ENCODE measurements at regions not wholly inside any gene's neighbourhood (a gene's known extent, or its start where the extent isn't known, plus 50 kb on each side); places are given as distances from the start of the nearest gene placed in this dataset.

DNA sequence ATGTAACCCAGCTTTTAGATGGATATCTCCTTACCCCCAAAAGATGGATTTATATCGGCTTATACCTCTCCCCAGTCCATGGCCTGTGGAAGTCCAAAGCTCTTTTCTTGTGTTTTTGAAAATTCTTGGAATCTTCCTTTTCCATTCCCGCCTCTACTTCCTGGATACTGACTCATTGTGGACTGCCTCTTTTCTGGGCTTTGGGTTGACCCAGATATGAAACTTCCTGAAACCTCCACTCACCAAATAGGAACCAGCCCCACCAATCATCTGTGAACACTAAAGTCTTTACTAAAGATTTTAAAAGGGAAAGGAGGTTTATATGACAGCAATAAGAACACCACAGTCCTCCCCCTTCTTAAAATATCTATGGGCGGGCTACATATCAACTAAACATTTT is 163.4 kb upstream of the SYN3 start:
- Mint-ChIP-seq H3K36me3 (no peaks in the 10 kb centered on the region), H3K4me1 (peaks cover 9% of the 10 kb centered on the region; the same call in 1 of the 2 replicates), H3K4me3 (no peak overlapping the region), H3K27me3 (ENCODE audit: low read depth) (peaks cover 14% of the 10 kb centered on the region), H3K9me3 (peaks cover 6% of the 10 kb centered on the region), H3K27ac (no peak overlapping the region)
- ATAC-seq, result no peak
- TF ChIP-seq, protein P1, sequence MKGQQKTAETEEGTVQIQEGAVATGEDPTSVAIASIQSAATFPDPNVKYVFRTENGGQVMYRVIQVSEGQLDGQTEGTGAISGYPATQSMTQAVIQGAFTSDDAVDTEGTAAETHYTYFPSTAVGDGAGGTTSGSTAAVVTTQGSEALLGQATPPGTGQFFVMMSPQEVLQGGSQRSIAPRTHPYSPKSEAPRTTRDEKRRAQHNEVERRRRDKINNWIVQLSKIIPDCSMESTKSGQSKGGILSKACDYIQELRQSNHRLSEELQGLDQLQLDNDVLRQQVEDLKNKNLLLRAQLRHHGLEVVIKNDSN (CRISPR knock-in tag; IDR thresholded peaks at IDR 0.05), result no peak
- TF ChIP-seq EMX1 (CRISPR knock-in tag; IDR thresholded peaks at IDR 0.05) (no peak), SMAD3 (CRISPR knock-in tag; IDR thresholded peaks at IDR 0.05; ENCODE audit: borderline replicate concordance) (no peak), HMGXB4 (CRISPR knock-in tag; IDR thresholded peaks at IDR 0.05) (no peak), IRF1 (CRISPR knock-in tag; IDR thresholded peaks at IDR 0.05) (no peak)
- TF ChIP-seq, protein P2, sequence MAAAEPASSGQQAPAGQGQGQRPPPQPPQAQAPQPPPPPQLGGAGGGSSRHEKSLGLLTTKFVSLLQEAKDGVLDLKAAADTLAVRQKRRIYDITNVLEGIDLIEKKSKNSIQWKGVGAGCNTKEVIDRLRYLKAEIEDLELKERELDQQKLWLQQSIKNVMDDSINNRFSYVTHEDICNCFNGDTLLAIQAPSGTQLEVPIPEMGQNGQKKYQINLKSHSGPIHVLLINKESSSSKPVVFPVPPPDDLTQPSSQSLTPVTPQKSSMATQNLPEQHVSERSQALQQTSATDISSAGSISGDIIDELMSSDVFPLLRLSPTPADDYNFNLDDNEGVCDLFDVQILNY (CRISPR knock-in tag; IDR thresholded peaks at IDR 0.05), result no peak
- TF ChIP-seq, protein P3, sequence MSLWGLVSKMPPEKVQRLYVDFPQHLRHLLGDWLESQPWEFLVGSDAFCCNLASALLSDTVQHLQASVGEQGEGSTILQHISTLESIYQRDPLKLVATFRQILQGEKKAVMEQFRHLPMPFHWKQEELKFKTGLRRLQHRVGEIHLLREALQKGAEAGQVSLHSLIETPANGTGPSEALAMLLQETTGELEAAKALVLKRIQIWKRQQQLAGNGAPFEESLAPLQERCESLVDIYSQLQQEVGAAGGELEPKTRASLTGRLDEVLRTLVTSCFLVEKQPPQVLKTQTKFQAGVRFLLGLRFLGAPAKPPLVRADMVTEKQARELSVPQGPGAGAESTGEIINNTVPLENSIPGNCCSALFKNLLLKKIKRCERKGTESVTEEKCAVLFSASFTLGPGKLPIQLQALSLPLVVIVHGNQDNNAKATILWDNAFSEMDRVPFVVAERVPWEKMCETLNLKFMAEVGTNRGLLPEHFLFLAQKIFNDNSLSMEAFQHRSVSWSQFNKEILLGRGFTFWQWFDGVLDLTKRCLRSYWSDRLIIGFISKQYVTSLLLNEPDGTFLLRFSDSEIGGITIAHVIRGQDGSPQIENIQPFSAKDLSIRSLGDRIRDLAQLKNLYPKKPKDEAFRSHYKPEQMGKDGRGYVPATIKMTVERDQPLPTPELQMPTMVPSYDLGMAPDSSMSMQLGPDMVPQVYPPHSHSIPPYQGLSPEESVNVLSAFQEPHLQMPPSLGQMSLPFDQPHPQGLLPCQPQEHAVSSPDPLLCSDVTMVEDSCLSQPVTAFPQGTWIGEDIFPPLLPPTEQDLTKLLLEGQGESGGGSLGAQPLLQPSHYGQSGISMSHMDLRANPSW (CRISPR knock-in tag; conservative IDR thresholded peaks at IDR 0.05; ENCODE audit: low read depth), result no peak
- ChIA-PET POLR2A (no interaction called here), CTCF (no interaction called here)
- no peak for DNase-seq (ENCODE audit: low spot score)

DNA sequence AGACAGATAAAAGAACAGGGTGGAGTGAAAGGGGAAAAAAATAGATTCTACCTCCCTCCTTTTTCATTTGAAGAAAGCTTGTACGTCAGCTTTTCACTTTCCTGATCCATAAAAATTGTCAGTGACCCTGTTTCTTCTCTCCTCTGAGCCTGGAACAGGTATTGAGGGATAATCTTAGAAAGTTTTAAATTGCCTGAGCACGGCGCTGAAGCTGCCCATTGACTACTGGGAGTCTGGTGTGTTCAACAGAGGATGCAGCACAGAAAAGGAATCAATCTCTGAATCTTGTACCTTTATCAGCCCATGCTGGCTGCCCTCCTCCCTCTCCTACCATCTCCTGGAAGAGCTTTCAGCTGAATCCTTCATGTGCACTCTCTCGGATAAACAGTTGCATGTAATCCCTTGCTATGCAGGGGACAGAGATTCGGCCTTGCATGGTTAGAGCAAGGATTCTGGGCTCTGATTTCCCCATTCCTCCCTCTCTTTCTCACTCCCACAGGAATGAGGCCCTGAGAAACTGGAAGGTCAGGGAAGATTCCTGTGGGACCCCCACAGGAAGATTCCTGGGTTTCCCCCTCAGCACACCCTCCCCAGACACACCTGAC is 162.4 kb upstream of the SYN3 start:
- no peak for DNase-seq (ENCODE audit: low spot score)
- CTCF ChIA-PET, result interaction anchor here (0.5 to 1.3 kb wide), 3 partner anchors 11 to 18 kb away, joined by 3 to 6 read pairs (median 3); no protein-coding TSS in a partner anchor
- Mint-ChIP-seq H3K27ac (no peak overlapping the region), H3K4me3 (no peak overlapping the region), H3K36me3 (no peaks in the 10 kb centered on the region), H3K4me1 (peaks cover 9% of the 10 kb centered on the region; the same call in 1 of the 2 replicates), H3K27me3 (ENCODE audit: low read depth) (peaks cover 14% of the 10 kb centered on the region), H3K9me3 (no peaks in the 10 kb centered on the region)
- no peak for ATAC-seq
- POLR2A ChIA-PET, result no interaction called here
- TF ChIP-seq, protein P4, sequence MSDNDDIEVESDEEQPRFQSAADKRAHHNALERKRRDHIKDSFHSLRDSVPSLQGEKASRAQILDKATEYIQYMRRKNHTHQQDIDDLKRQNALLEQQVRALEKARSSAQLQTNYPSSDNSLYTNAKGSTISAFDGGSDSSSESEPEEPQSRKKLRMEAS (CRISPR knock-in tag; IDR thresholded peaks at IDR 0.05), result no peak
- TF ChIP-seq ZNF138 (CRISPR knock-in tag; conservative IDR thresholded peaks at IDR 0.05), result no peak
- no peak for TF ChIP-seq ZNF121 (CRISPR knock-in tag; IDR thresholded peaks at IDR 0.05)
- no peak for TF ChIP-seq ZNF396 (CRISPR knock-in tag; IDR thresholded peaks at IDR 0.05; ENCODE audit: borderline replicate concordance)
- TF ChIP-seq IRF2 (CRISPR knock-in tag; IDR thresholded peaks at IDR 0.05; ENCODE audit: borderline replicate concordance, low read depth), result no peak
- TF ChIP-seq CBFB (CRISPR knock-in tag; IDR thresholded peaks at IDR 0.05; ENCODE audit: low read depth), result no peak
- TF ChIP-seq ATF6 (CRISPR knock-in tag; IDR thresholded peaks at IDR 0.05), result no peak
- no peak for TF ChIP-seq SP1 (CRISPR knock-in tag; conservative IDR thresholded peaks at IDR 0.05)
- TF ChIP-seq NR3C1 (CRISPR knock-in tag; conservative IDR thresholded peaks at IDR 0.05; ENCODE audit: low read depth), result no peak
- no peak for TF ChIP-seq FOXK1 (CRISPR knock-in tag; IDR thresholded peaks at IDR 0.05)
- TF ChIP-seq, protein P5, sequence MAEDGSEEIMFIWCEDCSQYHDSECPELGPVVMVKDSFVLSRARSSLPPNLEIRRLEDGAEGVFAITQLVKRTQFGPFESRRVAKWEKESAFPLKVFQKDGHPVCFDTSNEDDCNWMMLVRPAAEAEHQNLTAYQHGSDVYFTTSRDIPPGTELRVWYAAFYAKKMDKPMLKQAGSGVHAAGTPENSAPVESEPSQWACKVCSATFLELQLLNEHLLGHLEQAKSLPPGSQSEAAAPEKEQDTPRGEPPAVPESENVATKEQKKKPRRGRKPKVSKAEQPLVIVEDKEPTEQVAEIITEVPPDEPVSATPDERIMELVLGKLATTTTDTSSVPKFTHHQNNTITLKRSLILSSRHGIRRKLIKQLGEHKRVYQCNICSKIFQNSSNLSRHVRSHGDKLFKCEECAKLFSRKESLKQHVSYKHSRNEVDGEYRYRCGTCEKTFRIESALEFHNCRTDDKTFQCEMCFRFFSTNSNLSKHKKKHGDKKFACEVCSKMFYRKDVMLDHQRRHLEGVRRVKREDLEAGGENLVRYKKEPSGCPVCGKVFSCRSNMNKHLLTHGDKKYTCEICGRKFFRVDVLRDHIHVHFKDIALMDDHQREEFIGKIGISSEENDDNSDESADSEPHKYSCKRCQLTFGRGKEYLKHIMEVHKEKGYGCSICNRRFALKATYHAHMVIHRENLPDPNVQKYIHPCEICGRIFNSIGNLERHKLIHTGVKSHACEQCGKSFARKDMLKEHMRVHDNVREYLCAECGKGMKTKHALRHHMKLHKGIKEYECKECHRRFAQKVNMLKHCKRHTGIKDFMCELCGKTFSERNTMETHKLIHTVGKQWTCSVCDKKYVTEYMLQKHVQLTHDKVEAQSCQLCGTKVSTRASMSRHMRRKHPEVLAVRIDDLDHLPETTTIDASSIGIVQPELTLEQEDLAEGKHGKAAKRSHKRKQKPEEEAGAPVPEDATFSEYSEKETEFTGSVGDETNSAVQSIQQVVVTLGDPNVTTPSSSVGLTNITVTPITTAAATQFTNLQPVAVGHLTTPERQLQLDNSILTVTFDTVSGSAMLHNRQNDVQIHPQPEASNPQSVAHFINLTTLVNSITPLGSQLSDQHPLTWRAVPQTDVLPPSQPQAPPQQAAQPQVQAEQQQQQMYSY (CRISPR knock-in tag; IDR thresholded peaks at IDR 0.05), result no peak

Data from WTC11 (cell line).